ENCODE measurements at regions not wholly inside any gene's neighbourhood (a gene's known extent, or its start where the extent isn't known, plus 50 kb on each side); places are given as distances from the start of the nearest gene placed in this dataset.

DNA sequence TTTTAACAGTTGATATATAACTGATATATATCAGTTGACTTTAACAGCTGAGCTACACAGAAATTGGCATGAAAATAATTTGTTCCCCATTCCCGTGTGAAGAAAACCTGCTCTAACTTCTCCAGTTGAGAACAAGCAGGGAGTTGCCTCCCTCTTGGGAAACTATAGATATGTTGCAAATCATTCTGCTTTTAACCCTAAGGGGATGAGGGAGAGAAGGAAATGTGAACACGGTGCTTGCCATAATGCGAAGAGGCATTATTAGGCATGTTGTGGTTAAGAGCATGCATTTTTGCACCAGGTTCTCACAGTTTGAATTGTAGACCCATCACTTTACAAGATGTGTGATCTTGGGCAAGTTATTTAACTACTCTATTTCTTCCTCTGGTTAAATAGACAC is 453.7 kb downstream of the TENT5A start (continued):
- TF ChIP-seq ZNF792 (tag by site-specific recombination; IDR thresholded peaks at IDR 0.05): no peak
- no peak for TF ChIP-seq HOXD13 (CRISPR knock-in tag; IDR thresholded peaks at IDR 0.05; ENCODE audit: borderline replicate concordance)
- TF ChIP-seq ZNF146 (tag by site-specific recombination; IDR thresholded peaks at IDR 0.05): no peak
- TF ChIP-seq SP3 (tag by site-specific recombination; IDR thresholded peaks at IDR 0.05): no peak
- TF ChIP-seq KLF8 (tag by site-specific recombination; IDR thresholded peaks at IDR 0.05): no peak
- no peak for TF ChIP-seq ZNF175 (tag by site-specific recombination; IDR thresholded peaks at IDR 0.05)
- TF ChIP-seq ZNF221 (tag by site-specific recombination; IDR thresholded peaks at IDR 0.05; ENCODE audit: borderline replicate concordance): no peak

- Histone ChIP-seq H3K9me3 (ENCODE audit: control insufficient read depth, insufficient read depth, low read depth, low read length) (no peaks in the 10 kb centered on the region), H3K4me3 (ENCODE audit: low read depth, low read length) (no peak overlapping the region), H3K27ac (ENCODE audit: extremely low read depth, low read depth, low read length) (no peak overlapping the region), H3K4me1 (ENCODE audit: control insufficient read depth, insufficient read depth, low read length) (no peaks in the 10 kb centered on the region), H3K36me3 (ENCODE audit: control insufficient read depth in 2 of 2, insufficient read depth in 1 of 2, low read length in 2 of 2) (no peaks in the 10 kb centered on the region)
- POLR2A ChIA-PET: interaction anchor here (0.7 kb wide), 1 partner anchor 708 kb away, joined by 4 read pairs; no protein-coding TSS in a partner anchor
- TF ChIP-seq SETDB1 (IDR thresholded peaks at IDR 0.05; ENCODE audit: insufficient read length, low read length): no peak
- no peak for TF ChIP-seq ZNF175 (tag by site-specific recombination; IDR thresholded peaks at IDR 0.05)
- TF ChIP-seq ZFP41 (tag by site-specific recombination; IDR thresholded peaks at IDR 0.05; ENCODE audit: borderline replicate concordance): no peak
- TF ChIP-seq ZNF23 (tag by site-specific recombination; IDR thresholded peaks at IDR 0.05; ENCODE audit: borderline replicate concordance): no peak
- TF ChIP-seq, protein P1, sequence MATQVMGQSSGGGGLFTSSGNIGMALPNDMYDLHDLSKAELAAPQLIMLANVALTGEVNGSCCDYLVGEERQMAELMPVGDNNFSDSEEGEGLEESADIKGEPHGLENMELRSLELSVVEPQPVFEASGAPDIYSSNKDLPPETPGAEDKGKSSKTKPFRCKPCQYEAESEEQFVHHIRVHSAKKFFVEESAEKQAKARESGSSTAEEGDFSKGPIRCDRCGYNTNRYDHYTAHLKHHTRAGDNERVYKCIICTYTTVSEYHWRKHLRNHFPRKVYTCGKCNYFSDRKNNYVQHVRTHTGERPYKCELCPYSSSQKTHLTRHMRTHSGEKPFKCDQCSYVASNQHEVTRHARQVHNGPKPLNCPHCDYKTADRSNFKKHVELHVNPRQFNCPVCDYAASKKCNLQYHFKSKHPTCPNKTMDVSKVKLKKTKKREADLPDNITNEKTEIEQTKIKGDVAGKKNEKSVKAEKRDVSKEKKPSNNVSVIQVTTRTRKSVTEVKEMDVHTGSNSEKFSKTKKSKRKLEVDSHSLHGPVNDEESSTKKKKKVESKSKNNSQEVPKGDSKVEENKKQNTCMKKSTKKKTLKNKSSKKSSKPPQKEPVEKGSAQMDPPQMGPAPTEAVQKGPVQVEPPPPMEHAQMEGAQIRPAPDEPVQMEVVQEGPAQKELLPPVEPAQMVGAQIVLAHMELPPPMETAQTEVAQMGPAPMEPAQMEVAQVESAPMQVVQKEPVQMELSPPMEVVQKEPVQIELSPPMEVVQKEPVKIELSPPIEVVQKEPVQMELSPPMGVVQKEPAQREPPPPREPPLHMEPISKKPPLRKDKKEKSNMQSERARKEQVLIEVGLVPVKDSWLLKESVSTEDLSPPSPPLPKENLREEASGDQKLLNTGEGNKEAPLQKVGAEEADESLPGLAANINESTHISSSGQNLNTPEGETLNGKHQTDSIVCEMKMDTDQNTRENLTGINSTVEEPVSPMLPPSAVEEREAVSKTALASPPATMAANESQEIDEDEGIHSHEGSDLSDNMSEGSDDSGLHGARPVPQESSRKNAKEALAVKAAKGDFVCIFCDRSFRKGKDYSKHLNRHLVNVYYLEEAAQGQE (tag by site-specific recombination; IDR thresholded peaks at IDR 0.05): no peak
- no peak for TF ChIP-seq ZNF169 (tag by site-specific recombination; IDR thresholded peaks at IDR 0.05)
- TF ChIP-seq ZNF155 (tag by site-specific recombination; IDR thresholded peaks at IDR 0.05): no peak
- CTCF ChIA-PET: interaction anchor here (1.2 kb wide), 1 partner anchor 15 kb away, joined by 4 read pairs; no protein-coding TSS in a partner anchor
These were observed 457.2 kb downstream of the TENT5A start for GRCh38 chr6:81295310-81295709.

DNA sequence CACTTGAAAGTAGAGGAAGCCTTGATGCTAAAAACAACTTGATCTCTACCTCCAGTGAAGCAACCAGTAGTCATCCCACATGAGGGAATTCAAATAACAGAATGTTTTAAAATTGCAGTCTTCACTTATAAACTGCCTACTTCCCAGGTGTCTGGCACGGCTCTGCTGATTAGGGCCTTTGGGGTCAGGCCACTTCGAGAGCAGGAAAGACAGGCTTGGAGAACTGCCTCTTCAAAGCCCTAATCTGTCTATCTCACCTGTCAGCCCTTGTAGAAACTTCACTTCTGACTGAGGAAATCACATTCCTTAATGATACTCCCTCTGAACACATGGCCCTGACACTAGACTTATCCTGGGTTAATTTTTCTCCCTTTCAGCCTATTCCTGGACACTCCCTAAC is 458.6 kb downstream of the TENT5A start:
- ChIA-PET POLR2A (no interaction called here), CTCF (interaction anchor here (1.2 kb wide), 2 partner anchors 10 to 13 kb away, joined by 3 to 4 read pairs; no protein-coding TSS in a partner anchor)
- H3K9me3 ChIP-seq (ENCODE audit: control insufficient read depth, insufficient read depth, low read depth, low read length): no peaks in the 10 kb centered on the region
- TF ChIP-seq ZNF266 (tag by site-specific recombination; IDR thresholded peaks at IDR 0.05; ENCODE audit: low read depth) (no peak), ZNF140 (tag by site-specific recombination; IDR thresholded peaks at IDR 0.05) (no peak), PATZ1 (tag by site-specific recombination; IDR thresholded peaks at IDR 0.05) (no peak), ZNF518A (tag by site-specific recombination; conservative IDR thresholded peaks at IDR 0.05; ENCODE audit: low read depth) (no peak), ZNF580 (tag by site-specific recombination; IDR thresholded peaks at IDR 0.05) (no peak), KLF8 (tag by site-specific recombination; IDR thresholded peaks at IDR 0.05) (no peak), SP7 (tag by site-specific recombination; IDR thresholded peaks at IDR 0.05) (no peak), BCL11A (tag by site-specific recombination; IDR thresholded peaks at IDR 0.05; ENCODE audit: low read depth) (no peak), TCF7L2 (IDR thresholded peaks at IDR 0.05; ENCODE audit: borderline replicate concordance, low read depth, low read length) (no peak), KLF7 (tag by site-specific recombination; IDR thresholded peaks at IDR 0.05; ENCODE audit: borderline replicate concordance) (no peak), ZNF658 (tag by site-specific recombination; IDR thresholded peaks at IDR 0.05) (no peak), ZNF16 (tag by site-specific recombination; IDR thresholded peaks at IDR 0.05; ENCODE audit: low read depth) (no peak)

More for the DNA sequence above, 458.6 kb downstream of the TENT5A start:
- no peak overlapping the region for H3K27ac ChIP-seq (ENCODE audit: extremely low read depth, low read depth, low read length)
- H3K4me3 ChIP-seq (ENCODE audit: low read depth, low read length): no peak overlapping the region
- no peaks in the 10 kb centered on the region for H3K36me3 ChIP-seq (ENCODE audit: control insufficient read depth in 2 of 2, insufficient read depth in 1 of 2, low read length in 2 of 2)
- H3K4me1 ChIP-seq (ENCODE audit: control insufficient read depth, insufficient read depth, low read length): no peaks in the 10 kb centered on the region
